ENCODE measurements at regions not wholly inside any gene's neighbourhood (a gene's known extent, or its start where the extent isn't known, plus 50 kb on each side); places are given as distances from the start of the nearest gene placed in this dataset.

DNA sequence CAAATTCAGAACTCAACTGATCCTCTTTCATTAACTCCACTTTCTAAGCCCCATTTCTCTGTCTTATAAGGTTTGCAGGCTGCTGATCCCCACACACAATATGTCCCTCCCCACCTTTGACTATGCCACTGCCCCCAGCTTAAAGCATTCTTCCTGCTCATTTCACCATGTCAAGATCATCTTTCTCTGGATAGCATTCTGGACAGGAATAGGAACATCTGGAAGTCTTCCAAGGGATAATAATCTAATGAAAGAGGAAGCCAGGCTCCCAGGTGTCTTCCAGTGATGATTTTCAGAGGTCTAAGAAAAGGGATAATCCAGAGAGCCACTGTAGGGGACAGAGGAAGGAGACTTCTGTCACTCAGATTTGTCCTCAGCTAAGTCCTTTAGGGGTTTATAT, 54.6 kb upstream of the GALNT15 start:
- no peak for DNase-seq

DNA sequence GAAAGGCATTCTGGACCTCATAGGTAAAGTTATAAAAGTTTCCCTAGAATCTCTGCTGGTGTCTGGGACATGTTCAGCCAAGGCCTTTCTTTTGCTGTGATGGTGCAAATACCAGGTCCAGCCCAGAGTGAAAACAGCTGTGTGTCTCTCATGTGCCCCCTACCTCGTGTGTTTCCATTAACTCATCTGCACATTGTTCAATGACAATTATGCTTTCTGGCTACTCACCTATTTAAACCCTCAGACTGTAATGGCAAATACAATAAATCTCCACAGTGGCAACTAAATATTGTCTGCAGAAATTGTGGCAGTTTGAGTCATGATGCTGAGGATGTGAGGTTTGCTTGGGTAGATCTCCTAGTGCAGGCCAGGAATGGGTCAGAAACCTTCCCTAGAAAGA, 53.1 kb upstream of the GALNT15 start:
- DNase-seq = no peak

DNA sequence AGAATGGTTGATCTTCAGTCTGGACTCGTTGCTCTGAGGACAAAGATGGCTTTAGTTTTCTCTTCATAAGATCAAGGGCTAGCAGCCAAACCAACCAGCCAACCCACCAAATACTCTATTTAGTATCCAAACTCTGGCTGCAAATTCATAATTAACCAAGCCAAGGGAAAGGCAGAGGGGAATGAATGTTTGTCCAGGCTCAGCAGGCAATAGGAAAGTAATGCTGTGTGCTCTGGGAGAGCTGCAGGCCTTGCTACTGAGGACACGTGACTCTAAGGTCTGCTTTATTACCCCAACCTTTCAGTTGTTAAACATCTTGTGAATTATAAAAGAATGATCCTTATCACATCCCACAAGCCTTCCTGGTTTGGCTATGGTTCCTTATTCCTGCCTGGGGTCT, 52.3 kb upstream of the GALNT15 start:
- no peak for DNase-seq

DNA sequence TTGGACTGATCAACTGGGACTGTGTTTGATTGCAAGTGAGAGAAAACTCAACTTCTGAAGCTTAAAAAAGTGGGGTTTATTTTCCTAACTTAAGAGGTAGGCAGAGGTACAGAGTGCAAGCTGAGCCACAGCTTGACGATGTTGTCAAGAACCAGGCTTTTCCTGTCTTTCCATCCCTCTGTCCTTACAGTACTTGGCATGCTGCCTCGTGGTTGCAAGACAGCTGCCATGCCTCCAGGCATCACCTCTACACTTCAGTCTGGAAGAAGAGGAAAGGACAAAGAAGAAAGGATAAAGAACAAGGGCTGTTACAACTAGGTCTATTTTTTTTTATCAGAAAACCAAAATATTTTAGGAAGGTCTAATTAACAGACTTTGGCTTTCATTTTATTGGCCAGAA, 51.8 kb upstream of the GALNT15 start:
- DNase-seq = no peak

DNA sequence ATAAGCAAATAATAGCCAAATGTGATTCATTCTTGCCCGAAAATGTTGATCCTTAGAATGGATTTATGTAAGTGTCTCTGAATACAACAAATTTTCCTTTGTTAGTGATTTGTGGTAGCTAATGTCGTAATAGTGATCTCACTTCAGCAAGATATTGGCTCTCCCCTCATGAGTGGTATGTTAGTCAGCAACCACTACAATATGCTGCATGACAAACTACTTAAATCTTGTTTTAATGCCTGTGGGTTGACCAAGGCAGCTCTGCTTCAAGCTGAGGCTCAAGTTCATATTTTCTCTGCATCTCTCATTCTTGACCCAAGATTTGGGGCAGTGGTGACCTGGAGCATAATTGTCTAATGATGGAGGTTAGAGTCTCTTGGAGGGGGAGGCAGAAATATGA, 49.8 kb upstream of the GALNT15 start:
- DNase-seq = no peak

Measured in KG1 (cell line).